Loucy (cell line): ENCODE measurements at regions not wholly inside any gene's neighbourhood (a gene's known extent, or its start where the extent isn't known, plus 50 kb on each side); places are given as distances from the start of the nearest gene placed in this dataset.

Experiments used
- EZH2phosphoT487 ChIP-seq: fragments of 200-600 bp; IDR thresholded peaks from 2 replicates; pipeline ENCODE4 v1.6.1; 2018; ENCODE audit warnings: antibody characterized with exemption, mild to moderate bottlenecking, moderate library complexity, borderline replicate concordance
- TF ChIP-seq, protein P1 (sequence below): fragments of 200-600 bp; sonication (generic); conservative IDR thresholded peaks from 2 replicates; pipeline ENCODE4 v1.5.1; 2014; ENCODE audit warnings: mild to moderate bottlenecking, antibody characterized with exemption, low read length

DNA sequence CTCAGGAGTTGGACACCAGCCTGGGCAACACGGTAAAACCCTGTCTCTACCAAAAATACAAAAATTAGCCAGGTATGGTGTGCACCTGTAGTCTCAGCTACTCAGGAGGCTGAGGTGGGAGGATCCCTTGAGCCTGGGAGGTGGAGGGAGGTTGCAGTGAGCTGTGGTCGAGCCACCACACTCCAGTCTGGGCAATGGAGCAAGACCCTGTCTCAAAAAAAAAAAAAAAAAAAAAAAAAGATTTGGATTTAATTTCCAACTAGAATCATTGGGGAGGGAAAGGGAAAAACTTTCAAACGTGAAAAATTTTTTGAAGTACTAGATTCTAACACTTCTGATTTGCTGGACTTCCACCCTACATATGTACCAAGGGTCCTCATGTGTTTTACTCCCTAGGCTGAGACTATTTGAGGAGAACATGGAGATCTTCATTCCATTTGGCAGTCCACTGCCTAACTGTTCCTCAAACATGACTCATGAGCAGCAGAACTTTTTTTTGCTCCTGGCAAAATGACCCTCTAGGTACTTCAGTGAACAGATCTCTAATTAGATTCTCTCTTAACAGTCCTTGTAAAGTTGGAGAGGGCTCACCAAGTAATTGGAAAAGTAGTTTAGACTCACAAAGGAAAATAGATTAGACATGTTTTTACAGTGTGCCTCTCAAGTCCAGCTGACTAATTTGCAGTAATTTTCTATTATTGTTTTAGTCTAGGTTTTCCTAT lies 267.6 kb downstream of the METTL4 start:
- TF ChIP-seq, protein P1, sequence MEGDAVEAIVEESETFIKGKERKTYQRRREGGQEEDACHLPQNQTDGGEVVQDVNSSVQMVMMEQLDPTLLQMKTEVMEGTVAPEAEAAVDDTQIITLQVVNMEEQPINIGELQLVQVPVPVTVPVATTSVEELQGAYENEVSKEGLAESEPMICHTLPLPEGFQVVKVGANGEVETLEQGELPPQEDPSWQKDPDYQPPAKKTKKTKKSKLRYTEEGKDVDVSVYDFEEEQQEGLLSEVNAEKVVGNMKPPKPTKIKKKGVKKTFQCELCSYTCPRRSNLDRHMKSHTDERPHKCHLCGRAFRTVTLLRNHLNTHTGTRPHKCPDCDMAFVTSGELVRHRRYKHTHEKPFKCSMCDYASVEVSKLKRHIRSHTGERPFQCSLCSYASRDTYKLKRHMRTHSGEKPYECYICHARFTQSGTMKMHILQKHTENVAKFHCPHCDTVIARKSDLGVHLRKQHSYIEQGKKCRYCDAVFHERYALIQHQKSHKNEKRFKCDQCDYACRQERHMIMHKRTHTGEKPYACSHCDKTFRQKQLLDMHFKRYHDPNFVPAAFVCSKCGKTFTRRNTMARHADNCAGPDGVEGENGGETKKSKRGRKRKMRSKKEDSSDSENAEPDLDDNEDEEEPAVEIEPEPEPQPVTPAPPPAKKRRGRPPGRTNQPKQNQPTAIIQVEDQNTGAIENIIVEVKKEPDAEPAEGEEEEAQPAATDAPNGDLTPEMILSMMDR, result no peak
- no peak for TF ChIP-seq EZH2phosphoT487
